ENCODE measurements at regions not wholly inside any gene's neighbourhood (a gene's known extent, or its start where the extent isn't known, plus 50 kb on each side); places are given as distances from the start of the nearest gene placed in this dataset.

DNA sequence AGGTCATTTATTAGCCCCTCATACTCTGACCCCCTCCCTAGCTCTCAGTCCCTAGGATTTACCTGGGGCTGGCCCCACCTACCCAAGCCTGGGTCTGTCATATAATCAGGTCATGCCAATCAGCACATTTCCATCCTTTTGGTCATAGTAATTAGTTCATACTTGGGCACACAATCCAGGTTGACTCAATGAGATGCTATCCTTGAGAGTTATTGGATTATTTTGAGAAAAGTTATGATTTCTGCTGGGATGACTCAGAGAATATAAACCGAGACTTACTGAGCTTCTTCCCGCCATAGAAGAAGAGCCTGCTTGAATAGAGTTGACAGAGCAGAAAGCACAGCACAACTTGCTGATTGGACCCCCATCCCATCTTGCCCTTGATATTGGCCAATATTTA is 331.5 kb downstream of the CBLN1 start:
- TF ChIP-seq, protein P1, sequence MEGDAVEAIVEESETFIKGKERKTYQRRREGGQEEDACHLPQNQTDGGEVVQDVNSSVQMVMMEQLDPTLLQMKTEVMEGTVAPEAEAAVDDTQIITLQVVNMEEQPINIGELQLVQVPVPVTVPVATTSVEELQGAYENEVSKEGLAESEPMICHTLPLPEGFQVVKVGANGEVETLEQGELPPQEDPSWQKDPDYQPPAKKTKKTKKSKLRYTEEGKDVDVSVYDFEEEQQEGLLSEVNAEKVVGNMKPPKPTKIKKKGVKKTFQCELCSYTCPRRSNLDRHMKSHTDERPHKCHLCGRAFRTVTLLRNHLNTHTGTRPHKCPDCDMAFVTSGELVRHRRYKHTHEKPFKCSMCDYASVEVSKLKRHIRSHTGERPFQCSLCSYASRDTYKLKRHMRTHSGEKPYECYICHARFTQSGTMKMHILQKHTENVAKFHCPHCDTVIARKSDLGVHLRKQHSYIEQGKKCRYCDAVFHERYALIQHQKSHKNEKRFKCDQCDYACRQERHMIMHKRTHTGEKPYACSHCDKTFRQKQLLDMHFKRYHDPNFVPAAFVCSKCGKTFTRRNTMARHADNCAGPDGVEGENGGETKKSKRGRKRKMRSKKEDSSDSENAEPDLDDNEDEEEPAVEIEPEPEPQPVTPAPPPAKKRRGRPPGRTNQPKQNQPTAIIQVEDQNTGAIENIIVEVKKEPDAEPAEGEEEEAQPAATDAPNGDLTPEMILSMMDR (IDR thresholded peaks at IDR 0.05 in 4 of 5, conservative IDR thresholded peaks at IDR 0.05 in 1 of 5), result no peak
- no peak for TF ChIP-seq POLR2A (IDR thresholded peaks at IDR 0.05)

Measured in gastrocnemius medialis (tissue), 4 donors.